ENCODE measurements at regions not wholly inside any gene's neighbourhood (a gene's known extent, or its start where the extent isn't known, plus 50 kb on each side); places are given as distances from the start of the nearest gene placed in this dataset.

- no peak overlapping the region for H3K4me3 Mint-ChIP-seq
Measured at GRCh38 chr12:32048791-32049190, 57.9 kb upstream of the BICD1 start.

GRCh38 chr12:32049956-32050355, 56.7 kb upstream of the BICD1 start:
- no peak for TF ChIP-seq CTCF (IDR thresholded peaks at IDR 0.05)
- Mint-ChIP-seq H3K27me3 (ENCODE audit: low read depth in 2 of 2) (no peaks in the 10 kb centered on the region), H3K4me3 (no peak overlapping the region), H3K27ac (no peak overlapping the region), H3K36me3 (peaks cover 5% of the 10 kb centered on the region), H3K9me3 (peaks cover 2% of the 10 kb centered on the region in 2 donors), H3K4me1 (peaks cover 0 to 5% of the 10 kb centered on the region in 2 donors)
- Histone ChIP-seq H3K27me3 (ENCODE audit: control insufficient read depth, insufficient read depth, low read length) (no peaks in the 10 kb centered on the region), H3K36me3 (ENCODE audit: control insufficient read depth, insufficient read depth, low read length) (no peaks in the 10 kb centered on the region), H3K4me1 (ENCODE audit: control insufficient read depth, insufficient read depth, low read length) (no peaks in the 10 kb centered on the region), H3K4me3 (ENCODE audit: low read length) (no peak overlapping the region), H3K9me3 (ENCODE audit: control insufficient read depth, insufficient read depth, low read length) (peaks cover 3% of the 10 kb centered on the region), H3K27ac (ENCODE audit: low read length) (no peak overlapping the region)
- WGBS (ENCODE audit: insufficient coverage): 70% methylated on average over 2 of the region's 2 CpGs
- DNase-seq: no peak
- intact Hi-C loops (cut with micrococcal nuclease): no loop called here
- no peak for ATAC-seq

More at GRCh38 chr12:32048791-32049190, 57.9 kb upstream of the BICD1 start:
- H3K9me3 Mint-ChIP-seq: peaks cover 3 to 7% of the 10 kb centered on the region in 2 donors
- Histone ChIP-seq H3K27me3 (ENCODE audit: control insufficient read depth, insufficient read depth, low read length) (no peaks in the 10 kb centered on the region), H3K9me3 (ENCODE audit: control insufficient read depth, insufficient read depth, low read length) (peaks cover 9% of the 10 kb centered on the region), H3K4me3 (ENCODE audit: low read length) (no peak overlapping the region), H3K27ac (ENCODE audit: low read length) (no peak overlapping the region), H3K36me3 (ENCODE audit: control insufficient read depth, insufficient read depth, low read length) (no peaks in the 10 kb centered on the region), H3K4me1 (ENCODE audit: control insufficient read depth, insufficient read depth, low read length) (no peaks in the 10 kb centered on the region)
- no peak for TF ChIP-seq CTCF (IDR thresholded peaks at IDR 0.05)
- ATAC-seq (no peak), DNase-seq (no peak)
- no peaks in the 10 kb centered on the region for H3K27me3 Mint-ChIP-seq (ENCODE audit: low read depth in 2 of 2)
- no peak overlapping the region for H3K27ac Mint-ChIP-seq
- intact Hi-C loops (cut with micrococcal nuclease): no loop called here
- peaks cover 0 to 5% of the 10 kb centered on the region in 2 donors for H3K4me1 Mint-ChIP-seq
- 92% methylated on average over 5 of the region's 5 CpGs for WGBS (ENCODE audit: insufficient coverage)
- peaks cover 8% of the 10 kb centered on the region for H3K36me3 Mint-ChIP-seq

GRCh38 chr12:32051511-32052211, 55.0 kb upstream of the BICD1 start:
- H3K27me3 ChIP-seq (ENCODE audit: control insufficient read depth, insufficient read depth, low read length): no peaks in the 10 kb centered on the region
- no peak overlapping the region for H3K4me3 ChIP-seq (ENCODE audit: low read length)
- ATAC-seq (no peak), DNase-seq (no peak)
- intact Hi-C loops (cut with micrococcal nuclease): no loop called here
- no peaks in the 10 kb centered on the region for H3K36me3 ChIP-seq (ENCODE audit: control insufficient read depth, insufficient read depth, low read length)
- Mint-ChIP-seq H3K4me3 (no peak overlapping the region), H3K36me3 (peaks cover 5% of the 10 kb centered on the region), H3K4me1 (peaks cover 0 to 5% of the 10 kb centered on the region in 2 donors), H3K9me3 (peaks cover 2% of the 10 kb centered on the region in 2 donors), H3K27ac (no peak overlapping the region), H3K27me3 (ENCODE audit: low read depth in 2 of 2) (no peaks in the 10 kb centered on the region)
- no peak for TF ChIP-seq CTCF (IDR thresholded peaks at IDR 0.05)
- H3K27ac ChIP-seq (ENCODE audit: low read length): no peak overlapping the region
- H3K4me1 ChIP-seq (ENCODE audit: control insufficient read depth, insufficient read depth, low read length): no peaks in the 10 kb centered on the region
- WGBS (ENCODE audit: insufficient coverage): 62% methylated on average over 3 of the region's 4 CpGs
- H3K9me3 ChIP-seq (ENCODE audit: control insufficient read depth, insufficient read depth, low read length): peaks cover 3% of the 10 kb centered on the region

GRCh38 chr12:32052212-32052713, 54.4 kb upstream of the BICD1 start:
- WGBS (ENCODE audit: insufficient coverage): 69% methylated on average over 5 of the region's 5 CpGs
- no peaks in the 10 kb centered on the region for H3K27me3 ChIP-seq (ENCODE audit: control insufficient read depth, insufficient read depth, low read length)
- H3K9me3 ChIP-seq (ENCODE audit: control insufficient read depth, insufficient read depth, low read length): peaks cover 3% of the 10 kb centered on the region
- Mint-ChIP-seq H3K36me3 (peaks cover 5% of the 10 kb centered on the region), H3K4me3 (no peak overlapping the region), H3K9me3 (peaks cover 2% of the 10 kb centered on the region in 2 donors), H3K27ac (no peak overlapping the region), H3K4me1 (peaks cover 0 to 5% of the 10 kb centered on the region in 2 donors), H3K27me3 (ENCODE audit: low read depth in 2 of 2) (no peaks in the 10 kb centered on the region)
- intact Hi-C loops (cut with micrococcal nuclease): no loop called here
- H3K27ac ChIP-seq (ENCODE audit: low read length): no peak overlapping the region
- H3K4me3 ChIP-seq (ENCODE audit: low read length): no peak overlapping the region
- TF ChIP-seq CTCF (IDR thresholded peaks at IDR 0.05): no peak
- ATAC-seq (no peak), DNase-seq (no peak)
- no peaks in the 10 kb centered on the region for H3K36me3 ChIP-seq (ENCODE audit: control insufficient read depth, insufficient read depth, low read length)
- H3K4me1 ChIP-seq (ENCODE audit: control insufficient read depth, insufficient read depth, low read length): no peaks in the 10 kb centered on the region
